DMS53 treated with DMSO at 0.1 percent for 48 hours (cell line): ENCODE measurements at regions not wholly inside any gene's neighbourhood (a gene's known extent, or its start where the extent isn't known, plus 50 kb on each side); places are given as distances from the start of the nearest gene placed in this dataset.
"Not testable (repeated sequence)": the region's sequence is repeated elsewhere in the genome, so short reads cannot be mapped to it uniquely, and the experiment has no call there.

Experiments used
- DNase-seq: peaks from one replicate; lab custom pipeline; 2025; ENCODE audit not compliant: unreplicated experiment; lab: John Stamatoyannopoulos, UW

DNA sequence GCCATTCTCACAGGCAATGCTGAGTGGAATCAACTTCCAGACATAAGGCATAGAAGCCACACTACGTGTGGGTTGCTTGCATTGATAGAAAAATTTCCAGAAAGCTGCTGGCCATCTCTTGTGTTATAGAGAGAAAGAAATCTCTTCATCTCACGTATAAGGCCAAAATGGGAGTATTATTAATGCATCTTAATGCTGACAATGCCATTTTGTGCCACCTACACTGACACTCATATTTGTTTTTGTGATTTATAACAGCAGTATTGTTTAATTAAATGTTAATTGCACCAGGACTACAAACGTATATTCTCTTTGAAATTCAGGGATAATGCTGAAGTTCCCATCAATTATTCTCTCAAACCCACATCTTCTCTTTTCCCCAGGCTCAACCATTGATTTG lies 56.1 kb upstream of the TMEM132D start:
- DNase-seq: no peak

DNA sequence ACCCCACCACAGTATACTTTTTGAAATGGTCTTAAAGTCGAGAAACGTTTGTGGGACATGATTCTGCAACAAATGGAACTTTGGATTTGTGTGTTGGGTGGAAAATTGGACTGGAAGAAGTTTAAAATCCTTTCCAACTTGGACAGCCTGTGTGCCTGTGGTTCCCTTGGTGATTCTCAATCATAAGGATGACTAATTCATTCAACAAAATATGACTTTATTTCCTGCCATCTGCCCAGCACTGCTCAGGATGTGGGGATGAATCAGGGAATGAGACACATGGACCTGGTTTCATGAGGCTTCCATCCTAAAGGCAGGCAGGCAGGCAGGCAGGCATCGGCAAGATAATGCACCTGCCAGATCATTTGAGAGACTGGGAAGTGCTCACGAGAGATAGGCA lies 57.3 kb upstream of the TMEM132D start:
- peak; percentile 81 for DNase-seq

DNA sequence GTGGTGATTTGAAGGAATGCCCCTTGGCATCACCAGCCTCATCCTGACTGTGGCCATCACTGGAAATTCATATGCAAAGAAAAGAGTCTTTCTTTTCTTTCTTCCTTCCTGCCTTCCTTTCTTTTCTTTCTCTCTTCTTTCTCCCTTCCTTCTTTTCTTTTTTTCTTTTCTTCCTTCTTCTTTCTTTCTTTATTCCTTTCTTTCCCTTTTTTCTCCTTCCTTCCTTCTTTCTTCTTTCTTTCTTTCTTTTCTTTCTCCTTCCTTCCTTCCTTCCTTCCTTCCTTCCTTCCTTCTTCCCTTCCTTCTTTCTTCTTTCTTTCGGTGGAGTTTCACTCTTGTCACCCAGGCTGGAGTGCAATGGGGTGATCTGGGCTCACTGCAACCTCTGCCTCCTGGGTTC lies 58.0 kb upstream of the TMEM132D start:
- no peak for DNase-seq

DNA sequence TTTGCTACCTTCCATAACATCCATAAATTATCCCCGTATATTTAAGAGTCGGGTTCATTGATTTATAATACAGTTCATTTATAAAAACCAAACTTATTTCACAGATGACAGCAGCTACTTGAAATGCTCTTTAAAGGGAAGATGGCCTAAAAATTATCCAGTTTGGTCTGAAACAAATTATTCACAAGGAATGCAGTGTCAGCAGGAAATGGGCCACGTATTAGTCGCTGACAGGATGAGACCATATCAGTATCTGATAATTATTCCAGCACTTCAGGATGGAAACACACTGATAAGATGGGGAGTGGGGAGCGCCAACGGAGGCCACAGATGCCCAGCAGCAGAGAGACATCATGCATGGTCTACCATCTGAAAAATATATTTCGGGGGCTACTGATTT lies 60.5 kb upstream of the TMEM132D start:
- no peak for DNase-seq

DNA sequence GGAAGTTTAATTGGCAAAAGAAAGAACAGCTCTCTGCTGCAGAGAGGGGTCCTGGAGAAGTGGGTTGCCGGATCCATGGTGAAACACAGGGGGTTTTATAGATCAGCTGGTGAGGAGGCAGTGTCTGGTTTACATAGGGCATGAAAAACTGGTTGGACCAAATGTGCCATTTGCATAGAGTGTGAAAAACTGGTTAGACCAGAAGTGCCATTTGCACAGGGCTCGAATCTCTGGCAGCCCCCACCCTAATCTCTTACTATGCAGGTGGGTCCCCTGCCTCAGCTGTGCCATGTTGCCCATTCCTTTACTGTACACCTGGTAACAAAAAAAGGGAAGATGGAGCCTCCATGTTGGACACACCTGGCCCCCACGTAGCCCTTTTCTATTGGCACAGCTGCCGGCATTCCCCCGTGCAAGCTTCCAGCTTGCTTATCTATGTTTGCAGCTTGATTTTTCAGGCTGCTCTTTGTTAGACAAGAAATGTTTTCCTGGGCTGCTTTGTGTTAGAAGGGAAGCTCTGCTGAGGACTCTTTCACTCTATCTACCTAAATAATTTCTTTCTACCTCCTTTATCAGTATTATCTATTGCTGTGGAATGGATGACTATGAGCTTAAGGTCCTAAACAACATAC lies 61.1 kb upstream of the TMEM132D start:
- peak; percentile 85 for DNase-seq

DNA sequence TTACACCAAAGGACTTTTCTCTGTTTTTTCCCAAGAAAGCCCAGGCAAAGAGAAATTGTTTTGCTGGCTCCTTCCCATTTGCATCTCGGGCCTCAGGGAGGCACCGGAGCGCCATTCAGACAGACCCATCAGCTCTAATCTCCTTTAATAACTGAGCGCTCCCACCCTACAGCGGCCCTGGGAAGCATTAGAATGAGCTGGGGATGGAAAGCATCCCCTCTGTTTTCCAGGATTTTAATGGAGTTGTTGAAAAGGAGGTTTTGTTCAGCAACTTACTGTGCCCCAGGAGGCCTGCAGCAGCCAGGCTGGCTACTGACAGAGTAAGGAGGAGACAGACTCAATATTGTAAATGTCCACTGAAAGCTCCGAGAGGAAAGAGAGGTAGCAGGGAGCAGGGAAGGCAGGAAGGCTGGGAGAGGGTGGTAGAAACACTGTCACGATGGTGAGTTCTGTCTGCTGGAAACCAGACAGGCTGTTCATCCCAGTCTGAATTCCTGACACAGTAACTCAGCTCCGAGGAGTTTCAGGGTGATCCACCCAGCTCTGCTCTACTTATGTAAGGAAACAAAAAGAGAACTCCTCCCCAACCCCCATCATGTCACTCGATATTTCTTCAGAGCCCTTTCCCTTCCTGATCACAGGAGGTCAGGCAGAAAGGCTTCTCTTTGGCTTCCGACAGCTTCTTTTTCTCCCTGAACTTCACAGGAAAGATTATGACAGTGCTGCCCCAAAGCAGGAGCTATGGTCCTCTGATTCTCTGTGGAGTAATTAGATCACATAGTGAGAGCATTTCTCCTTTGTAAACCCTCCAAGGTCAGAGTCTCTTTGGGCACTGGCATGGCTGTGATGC lies 62.5 kb upstream of the TMEM132D start:
- DNase-seq: no peak

DNA sequence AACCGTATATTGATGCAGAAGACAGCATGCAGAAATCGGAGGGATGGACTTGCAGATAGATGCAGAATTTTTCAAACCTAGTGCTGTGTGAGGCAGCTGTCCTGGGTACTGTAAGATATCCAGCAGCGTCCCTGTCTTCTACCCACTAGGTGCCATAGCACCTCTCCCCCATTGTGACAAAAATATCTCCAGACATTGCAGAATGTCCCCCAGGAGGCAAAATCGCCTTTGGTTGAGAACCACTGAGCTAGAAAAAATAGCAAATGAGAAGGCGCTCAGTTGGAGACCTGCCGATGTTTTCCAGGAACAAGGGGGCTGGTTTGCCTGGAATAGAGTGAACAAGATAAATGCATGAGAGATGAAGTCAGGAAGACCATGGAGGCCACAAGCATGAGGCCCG lies 67.9 kb upstream of the TMEM132D start:
- no peak for DNase-seq

DNA sequence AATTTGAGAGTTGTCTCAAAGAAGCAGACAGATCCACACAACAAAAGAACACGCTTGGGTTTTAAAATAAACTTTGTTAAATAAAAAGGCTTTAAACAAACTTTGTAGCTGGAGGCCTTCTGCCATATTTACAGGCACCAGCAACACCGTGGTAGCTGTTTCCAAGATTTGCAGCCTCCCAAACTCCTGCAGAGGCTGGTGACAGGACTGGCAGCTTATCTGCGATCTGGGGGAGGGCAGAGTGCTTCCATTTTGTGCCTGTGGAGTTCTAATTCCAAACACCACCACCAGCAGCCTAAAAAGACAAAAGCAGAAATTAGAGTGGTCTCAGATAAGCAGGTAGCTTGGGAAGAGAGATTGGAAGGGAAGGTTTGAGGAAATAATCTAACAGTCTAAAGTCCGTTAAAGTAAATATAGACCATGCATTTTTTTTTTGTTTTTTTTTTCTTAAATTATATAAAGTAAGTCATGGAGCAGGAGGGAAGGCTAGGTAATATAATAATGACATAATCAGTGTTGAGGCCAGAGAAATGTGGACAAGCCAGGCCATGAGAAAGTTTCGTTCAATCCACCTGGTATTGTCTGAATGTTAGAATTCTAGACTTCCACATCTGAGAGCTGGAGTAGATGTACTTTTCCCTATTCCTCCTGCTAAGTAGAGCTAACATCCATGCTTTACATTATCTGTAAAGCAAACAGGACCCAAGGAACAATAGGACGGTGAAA lies 69.6 kb upstream of the TMEM132D start:
- DNase-seq: no peak

DNA sequence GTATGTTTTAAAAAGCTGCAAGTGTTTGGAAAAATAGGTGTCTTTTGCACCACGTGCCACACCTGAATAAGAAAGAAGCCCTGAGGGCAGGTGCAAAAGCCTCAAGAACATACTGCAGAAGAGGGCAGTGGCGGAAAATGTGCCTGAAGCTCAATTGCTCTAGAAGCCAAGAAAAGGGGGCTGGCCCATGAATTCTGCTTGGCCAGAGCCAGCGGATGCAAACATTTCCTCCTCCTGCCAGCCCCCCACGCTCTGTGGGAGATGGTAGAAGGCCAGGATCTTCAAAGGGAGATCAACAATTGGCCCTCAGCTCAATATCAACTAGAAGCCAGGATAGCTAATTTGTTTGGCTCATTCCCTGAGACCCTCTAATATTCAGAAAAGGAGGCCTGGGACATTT lies 80.3 kb upstream of the TMEM132D start:
- no peak for DNase-seq

DNA sequence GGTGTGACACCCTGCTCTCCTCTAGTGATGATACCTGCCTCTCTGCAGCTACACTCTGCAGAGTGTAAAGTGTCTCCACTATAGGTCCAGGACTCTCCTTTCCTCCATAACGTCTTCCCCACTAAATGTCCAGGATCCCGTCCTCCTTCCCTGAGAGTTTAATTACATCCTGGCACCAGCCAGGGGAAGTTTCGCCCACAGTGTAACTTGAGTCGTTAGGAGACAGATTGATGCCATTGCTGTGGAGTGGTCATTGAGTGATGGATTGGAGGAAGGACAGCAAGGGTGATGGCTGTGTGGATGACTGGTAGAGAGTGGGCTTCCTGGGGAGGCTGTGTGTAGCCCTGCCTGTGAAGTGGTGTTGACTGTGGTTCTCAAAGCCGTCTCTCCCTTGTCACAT lies 84.0 kb upstream of the TMEM132D start:
- DNase-seq: no peak

DNA sequence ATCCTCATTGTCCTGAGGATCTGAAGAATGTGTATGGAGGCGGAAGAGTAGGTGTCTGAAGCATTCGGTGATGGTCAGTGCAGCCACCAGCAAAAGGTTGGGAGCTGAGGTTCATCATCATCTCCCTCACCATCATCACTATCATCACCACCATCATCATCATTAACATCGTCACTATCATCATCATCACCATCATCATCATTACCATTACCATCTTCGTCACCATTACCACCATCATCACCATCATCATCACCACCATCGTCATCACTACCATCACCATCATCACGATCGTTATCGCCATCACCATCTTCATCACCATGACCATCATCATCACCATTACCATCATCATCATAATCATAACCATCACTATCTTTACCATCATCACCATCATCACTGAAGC lies 90.8 kb upstream of the TMEM132D start:
- no peak for DNase-seq

DNA sequence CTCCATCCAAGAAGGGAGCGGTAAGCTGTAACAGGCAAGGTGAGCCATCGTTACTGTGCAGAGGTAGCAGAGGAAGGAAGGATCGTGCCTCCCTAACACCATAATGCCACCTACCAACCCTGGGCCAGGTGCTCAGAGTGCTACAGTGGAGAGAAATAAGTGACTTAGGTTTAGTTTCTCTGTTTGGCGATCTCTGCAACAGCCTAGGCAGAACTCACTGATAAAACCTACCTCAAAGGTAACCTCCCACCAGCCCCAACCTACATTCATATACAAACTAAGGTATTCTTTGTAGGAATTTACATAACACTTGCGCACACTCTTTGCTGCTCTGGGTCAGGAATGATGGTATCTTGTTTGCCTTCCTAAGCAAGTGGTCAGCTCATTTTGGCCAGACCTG lies 93.4 kb upstream of the TMEM132D start:
- no peak for DNase-seq

DNA sequence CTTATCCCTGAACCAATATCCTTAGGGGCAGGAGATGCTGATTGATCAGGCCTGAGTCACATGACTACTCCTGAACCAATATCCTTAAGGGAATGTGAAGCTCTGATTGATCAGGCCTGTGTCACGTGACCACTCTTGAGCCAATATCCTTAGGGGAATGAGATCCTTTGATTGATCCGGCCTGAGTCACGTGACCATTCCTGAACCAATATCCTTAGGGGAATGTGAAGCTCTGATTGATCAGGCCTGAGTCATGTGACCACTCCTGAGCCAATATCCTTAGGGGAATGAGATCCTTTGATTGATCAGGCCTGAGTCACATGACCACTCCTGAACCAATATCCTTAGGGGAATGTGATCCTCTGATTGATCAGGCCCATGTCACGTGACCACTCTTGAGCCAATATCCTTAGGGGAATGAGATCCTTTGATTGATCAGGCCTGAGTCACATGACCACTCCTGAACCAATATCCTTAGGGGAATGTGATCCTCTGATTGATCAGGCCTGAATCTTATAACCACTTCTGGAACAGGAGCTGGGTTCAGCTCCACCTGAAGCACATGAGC lies 100.6 kb upstream of the TMEM132D start:
- DNase-seq: not testable (repeated sequence)

DNA sequence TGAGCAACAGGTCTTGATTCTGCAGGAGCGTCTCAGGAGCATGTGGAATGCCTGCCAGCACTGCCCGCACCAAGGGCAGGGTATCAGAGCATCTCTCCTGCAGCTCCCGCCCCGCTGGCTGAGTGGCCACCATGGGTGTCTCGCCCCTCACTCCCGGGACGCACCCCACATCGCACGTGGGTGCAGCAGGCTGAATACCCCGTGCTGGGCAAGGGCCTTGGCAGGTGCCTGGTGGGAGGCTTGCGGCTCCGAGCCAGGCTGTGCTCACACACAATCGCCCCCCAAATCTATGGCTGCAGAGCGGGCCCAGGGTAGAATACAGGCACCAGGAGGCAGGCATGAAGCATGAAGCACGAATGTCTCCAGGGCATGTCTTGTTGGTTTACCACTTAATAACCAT lies 103.9 kb upstream of the TMEM132D start:
- no peak for DNase-seq

DNA sequence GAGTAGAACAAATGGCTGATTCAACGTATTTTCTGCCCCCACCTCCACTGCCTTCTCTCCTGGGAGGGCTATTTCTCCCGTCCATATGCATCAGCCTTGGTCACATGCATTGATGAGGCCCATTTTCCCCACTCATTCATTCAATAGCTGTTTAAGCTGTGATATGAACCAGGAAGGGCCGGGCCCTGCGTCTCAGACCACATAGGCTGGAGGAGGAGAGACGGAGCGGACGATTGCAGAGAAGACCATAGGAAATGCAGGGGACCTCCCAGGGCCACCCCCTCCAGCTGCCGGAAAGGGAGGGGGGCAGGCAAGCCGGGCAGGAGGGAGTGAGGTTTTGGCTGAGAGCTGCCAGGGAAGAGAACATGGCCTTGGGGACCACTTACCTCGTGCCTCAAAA lies 104.4 kb upstream of the TMEM132D start:
- DNase-seq: no peak

DNA sequence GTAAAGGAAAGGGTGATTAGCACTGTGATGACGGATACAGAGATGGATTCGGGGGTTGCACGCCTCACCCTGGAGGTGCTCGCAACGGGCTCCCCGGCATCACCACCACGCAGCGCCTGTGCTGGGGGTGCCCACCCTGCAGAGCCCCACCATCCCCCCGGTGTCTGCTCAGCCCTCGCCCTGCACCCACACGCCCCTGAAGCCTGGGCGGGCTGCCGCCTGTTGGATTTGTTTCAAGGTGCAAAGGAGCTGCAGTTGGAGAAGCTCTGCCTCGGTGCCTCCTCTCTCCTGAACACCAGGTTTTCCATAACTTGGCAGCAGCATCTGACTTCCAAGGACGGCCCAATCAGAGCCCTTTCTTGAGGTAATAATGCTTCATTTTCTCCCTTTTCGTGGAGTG lies 106.1 kb upstream of the TMEM132D start:
- no peak for DNase-seq

DNA sequence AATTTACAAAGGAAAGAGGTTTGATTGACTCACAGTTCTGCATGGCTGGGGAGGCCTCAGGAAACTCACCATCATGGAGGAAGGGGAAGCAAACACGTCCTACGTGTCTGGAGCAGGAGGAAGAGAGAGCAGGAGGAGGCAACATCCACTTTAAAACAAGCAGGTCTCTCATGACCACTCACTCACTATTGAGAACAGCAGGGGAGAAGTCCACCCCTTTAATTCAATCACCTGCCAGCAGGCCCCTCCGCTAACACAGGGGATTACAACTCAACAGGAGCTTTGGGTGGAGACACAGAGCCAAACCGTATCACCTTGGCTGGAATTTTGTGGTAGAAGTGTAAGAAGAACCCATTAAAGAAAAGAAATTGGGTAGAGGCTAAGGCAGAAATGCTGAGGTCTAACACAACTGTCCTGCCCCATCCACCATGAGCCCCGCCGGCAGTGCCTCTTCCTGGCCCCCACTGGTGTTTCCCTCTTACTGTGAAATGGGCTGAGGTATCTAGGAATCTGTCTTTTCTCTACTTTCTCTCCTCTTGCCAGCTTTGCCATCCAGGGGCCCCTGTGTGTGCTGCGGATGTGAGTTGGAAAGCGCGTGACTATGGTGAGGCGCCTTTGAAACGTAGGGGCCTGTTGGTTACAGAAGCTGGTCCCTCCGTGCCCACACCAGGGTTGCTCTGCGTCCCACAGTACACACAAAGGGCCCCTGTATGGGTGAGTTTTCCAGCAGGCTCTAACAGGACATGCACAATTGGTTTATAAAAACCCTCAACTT lies 108.0 kb upstream of the TMEM132D start:
- no peak for DNase-seq

DNA sequence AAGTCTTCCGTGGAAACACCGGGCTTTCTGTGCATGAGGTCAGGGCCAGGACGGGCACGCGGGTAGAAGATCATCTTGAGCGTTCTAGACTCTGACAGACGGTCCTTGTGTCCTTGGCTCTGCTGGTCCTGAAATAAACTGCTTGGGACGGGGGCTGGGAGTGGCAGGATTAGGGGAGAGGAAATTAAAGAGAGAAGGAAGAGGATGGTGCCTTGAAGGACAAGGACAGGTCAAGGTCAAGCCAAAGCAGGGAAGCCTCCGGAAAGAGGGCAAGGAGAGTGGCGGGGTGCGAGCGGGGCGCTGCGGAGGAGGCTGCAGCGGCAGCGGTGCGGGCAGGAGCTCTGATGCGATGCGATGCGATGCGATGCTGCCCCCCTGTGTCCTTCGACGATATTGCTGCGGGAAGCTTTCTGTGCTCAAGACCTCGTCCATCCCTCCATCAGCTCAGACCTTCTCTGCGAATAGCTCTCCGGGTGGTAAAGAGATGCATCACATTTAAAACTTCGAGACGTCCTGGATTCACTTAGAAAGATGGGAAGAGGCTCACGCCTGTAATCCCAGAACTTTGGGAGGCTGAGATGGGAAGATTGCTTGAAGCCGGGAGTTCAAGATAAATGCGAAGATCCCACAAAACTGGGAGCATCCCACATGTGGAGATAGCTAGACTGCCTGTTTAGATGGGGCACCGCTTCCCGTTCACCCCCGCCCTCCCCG lies 110.1 kb upstream of the TMEM132D start:
- peak; percentile 78 for DNase-seq

DNA sequence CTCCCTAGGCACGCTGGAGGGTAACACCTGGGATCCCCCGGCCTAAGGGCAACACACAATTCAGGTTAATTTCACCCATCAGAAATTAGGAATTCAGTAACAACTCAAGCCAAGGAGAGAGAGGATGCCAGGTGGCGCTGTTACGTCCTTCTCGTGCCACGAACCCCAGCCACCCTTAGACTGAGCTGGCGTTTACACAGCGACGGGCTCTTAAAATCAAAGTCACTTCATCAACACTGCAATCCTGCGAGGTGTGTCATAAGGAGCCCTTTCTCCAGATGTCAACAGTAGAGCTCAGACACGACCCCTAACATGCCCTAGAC lies 110.6 kb upstream of the TMEM132D start:
- DNase-seq: peak; percentile 53

DNA sequence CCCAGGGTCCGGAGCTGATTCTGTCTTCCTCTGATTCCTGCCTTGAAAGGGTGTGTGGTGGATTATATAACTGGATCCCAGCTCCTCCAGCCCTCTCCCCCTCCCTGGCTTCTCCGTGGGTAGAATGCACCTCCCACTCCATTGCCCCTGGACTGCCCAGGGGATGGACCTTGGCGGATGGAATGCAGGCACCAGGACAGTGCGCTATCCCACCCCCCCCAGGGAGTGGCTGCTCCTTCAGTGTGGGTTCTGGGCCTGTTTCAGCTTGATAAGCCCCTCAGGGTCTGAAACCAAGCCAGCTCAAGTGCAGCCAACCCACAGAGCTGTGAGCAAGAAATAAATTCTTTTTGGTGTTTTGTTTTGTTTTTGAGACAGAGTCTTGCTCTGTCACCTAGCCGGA lies 112.4 kb upstream of the TMEM132D start:
- DNase-seq: no peak

DNA sequence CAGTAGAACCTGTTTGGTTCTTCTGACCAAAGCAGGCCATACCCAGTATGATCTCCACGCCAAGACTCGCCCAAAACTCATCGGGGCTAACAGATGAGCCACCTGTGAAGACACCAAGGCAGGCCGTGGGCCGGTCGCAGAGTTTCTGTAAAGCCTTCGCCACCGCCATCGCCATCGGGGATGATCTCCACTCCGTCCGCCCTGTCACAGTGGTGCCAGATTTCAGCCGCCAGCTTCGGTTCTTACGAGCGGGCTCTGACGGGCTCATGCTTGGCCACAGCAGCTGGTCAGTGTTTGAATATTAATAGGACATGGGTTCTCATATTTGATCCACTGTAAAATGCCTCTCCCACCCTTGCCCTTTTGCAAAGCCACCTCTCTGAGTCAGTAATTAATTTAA lies 113.2 kb upstream of the TMEM132D start:
- no peak for DNase-seq
